ENCODE measurements at regions not wholly inside any gene's neighbourhood (a gene's known extent, or its start where the extent isn't known, plus 50 kb on each side); places are given as distances from the start of the nearest gene placed in this dataset.
"Not testable (repeated sequence)": the region's sequence is repeated elsewhere in the genome, so short reads cannot be mapped to it uniquely, and the experiment has no call there.

DNA sequence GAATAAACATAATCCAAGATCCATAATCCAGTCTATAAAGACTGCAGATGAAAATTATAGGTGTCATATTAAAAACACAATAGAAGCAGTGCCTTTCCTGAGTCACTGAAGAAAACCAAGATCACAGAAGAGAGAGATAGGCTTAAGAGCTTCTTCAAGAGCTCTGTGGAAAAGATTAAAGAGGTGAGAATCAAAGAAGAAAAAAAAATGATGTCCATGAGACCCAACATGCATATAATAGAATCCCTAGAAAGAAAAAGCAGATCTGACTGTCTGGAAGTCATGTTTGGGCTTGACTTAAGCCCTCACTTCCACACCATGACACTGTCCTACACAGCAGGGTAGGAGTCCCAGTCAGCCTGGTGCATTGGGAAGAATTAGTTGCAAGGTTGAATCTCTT is 205.6 kb upstream of the PROK2 start:
- Histone ChIP-seq H3K4me1 (ENCODE audit: insufficient read depth, low read length) (no peaks in the 10 kb centered on the region), H3K9ac (ENCODE audit: low read depth, low read length) (no peak overlapping the region), H3K9me3 (ENCODE audit: control insufficient read depth, insufficient read depth, low read length) (no peaks in the 10 kb centered on the region), H3K36me3 (ENCODE audit: insufficient read depth, low read length) (no peaks in the 10 kb centered on the region)

DNA sequence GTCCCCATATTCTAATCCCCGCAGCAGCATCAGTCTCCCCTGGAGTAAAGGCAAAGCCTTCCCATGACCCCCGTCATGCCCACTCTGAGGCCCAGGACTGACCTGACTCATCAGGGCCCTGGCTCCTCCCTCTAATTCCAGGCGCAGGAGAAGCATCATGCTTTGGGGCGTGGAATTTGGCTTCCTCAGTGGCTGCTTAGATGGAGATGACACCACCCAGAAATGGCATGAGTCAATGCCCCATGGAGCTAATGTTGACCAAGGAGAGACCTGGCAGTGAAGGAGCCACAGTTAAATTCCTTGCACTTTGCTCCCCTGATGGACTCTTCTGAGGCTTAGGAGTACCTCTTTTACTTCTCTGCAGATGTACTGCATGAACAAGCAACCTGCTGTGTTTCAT is 204.2 kb upstream of the PROK2 start:
- H3K9ac ChIP-seq (ENCODE audit: low read depth, low read length): no peak overlapping the region
- H3K36me3 ChIP-seq (ENCODE audit: insufficient read depth, low read length): no peaks in the 10 kb centered on the region
- no peaks in the 10 kb centered on the region for H3K9me3 ChIP-seq (ENCODE audit: control insufficient read depth, insufficient read depth, low read length)
- H3K4me1 ChIP-seq (ENCODE audit: insufficient read depth, low read length): no peaks in the 10 kb centered on the region

DNA sequence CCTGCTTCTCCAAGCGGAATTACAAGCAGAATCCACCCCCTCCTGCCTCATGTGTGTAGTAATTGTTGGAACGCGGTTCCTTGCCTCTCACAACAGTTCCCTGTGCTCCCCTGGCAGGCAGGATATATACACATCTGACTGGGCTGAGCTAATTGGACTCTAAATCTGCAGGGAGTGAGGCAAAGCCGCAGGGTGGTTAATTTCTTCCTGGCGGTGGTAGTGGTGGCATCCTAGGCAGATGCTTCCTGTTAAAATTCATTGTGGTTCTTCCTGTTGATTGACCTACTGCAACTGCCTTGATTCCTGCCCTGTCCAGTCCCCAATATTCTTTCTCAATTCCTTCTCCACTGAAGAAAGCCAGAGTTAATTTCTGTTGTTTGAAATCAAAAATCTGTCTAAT is 202.9 kb upstream of the PROK2 start:
- no peak overlapping the region for H3K9ac ChIP-seq (ENCODE audit: low read depth, low read length)
- H3K36me3 ChIP-seq (ENCODE audit: insufficient read depth, low read length): no peaks in the 10 kb centered on the region
- no peaks in the 10 kb centered on the region for H3K9me3 ChIP-seq (ENCODE audit: control insufficient read depth, insufficient read depth, low read length)
- H3K4me1 ChIP-seq (ENCODE audit: insufficient read depth, low read length): no peaks in the 10 kb centered on the region

DNA sequence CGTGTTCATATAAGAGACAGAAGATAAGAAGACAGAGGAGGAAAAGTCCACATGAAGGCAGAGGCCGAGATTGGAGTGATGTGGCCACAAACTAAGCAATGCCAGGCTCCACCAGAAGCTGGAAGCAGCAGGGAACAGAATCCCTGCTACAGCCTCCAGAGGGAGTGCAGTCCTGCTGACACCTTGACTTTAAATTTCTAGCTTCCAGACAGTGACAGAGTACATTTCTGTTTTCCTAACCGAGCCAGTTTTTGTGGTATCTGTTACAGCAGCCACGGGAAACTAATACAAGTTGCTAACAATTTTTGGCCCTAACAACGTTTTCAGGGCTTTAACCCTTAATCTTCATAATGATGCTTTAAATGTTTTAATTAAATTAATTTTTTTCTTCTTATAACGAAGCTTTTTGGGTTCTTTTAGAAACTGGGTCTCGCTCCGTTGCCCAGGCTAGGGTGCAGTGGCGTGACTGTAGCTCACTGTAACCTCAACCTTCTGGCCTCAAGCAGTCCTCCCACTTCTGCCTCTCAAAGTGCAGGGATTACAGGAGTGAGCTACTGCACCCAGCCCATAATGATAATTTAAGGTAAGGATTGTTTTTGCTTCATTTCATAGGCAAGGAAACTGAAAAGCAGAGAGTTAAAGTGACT is 202.3 kb upstream of the PROK2 start:
- no peaks in the 10 kb centered on the region for H3K9me3 ChIP-seq (ENCODE audit: control insufficient read depth, insufficient read depth, low read length)
- no peaks in the 10 kb centered on the region for H3K4me1 ChIP-seq (ENCODE audit: insufficient read depth, low read length)
- H3K9ac ChIP-seq (ENCODE audit: low read depth, low read length): no peak overlapping the region
- no peaks in the 10 kb centered on the region for H3K36me3 ChIP-seq (ENCODE audit: insufficient read depth, low read length)

DNA sequence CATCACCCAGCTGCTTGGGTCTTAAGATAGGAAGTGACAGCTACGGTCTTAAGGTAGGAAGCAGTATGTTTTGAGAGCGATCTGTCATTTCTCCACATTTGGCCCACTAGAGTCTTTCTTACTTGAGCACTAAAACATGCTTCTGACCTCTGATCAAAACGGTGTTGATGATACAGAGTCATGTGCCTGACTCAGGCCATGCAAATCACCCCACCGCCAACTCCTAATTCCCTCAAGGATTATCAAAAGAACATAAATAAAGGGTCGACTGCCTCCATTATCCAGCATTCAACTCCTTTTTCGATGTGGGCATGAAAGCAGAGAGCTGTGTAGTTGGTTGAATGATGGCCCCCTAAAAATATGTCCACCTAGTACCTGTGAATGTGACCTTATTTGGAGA is 201.7 kb upstream of the PROK2 start:
- Histone ChIP-seq H3K9ac (ENCODE audit: low read depth, low read length) (no peak overlapping the region), H3K9me3 (ENCODE audit: control insufficient read depth, insufficient read depth, low read length) (no peaks in the 10 kb centered on the region), H3K4me1 (ENCODE audit: insufficient read depth, low read length) (no peaks in the 10 kb centered on the region), H3K36me3 (ENCODE audit: insufficient read depth, low read length) (no peaks in the 10 kb centered on the region)

DNA sequence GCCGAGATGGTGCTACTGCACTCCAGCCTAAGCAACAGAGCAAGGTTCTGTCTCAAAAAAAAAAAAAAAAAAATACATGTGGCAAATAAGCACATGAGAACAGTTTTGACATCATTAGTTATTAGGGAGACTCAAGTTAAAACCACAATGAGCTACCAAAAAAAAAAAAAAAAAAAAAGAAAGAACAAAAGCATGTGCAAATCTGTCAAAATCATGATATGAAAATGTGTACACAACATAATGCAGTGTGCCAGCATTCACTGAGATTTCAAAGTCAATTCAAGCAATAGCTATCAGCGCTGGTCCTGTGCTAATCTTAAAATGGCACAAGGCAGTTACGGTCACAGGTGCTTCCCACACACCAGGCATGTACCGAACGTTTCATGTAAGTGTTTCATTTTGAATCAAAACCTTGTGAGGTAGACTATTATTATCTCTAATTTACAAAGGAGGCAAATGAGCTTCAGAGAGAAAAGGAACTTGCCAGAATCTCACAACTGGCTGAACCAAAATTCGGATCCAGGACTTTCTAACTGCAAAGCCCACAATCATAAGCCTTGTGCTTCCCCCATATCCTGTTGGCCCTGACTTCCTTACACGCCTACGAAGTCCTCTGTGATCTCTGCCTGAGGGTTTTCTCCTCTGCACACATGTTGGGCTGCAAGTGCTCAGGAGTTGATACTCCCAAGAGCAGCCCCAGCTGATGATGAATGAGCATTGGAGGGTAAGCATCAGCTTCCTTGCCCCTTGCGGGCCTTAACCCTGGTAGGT is 200.1 kb upstream of the PROK2 start:
- Histone ChIP-seq H3K9me3 (ENCODE audit: control insufficient read depth, insufficient read depth, low read length) (no peaks in the 10 kb centered on the region), H3K4me1 (ENCODE audit: insufficient read depth, low read length) (no peaks in the 10 kb centered on the region), H3K9ac (ENCODE audit: low read depth, low read length) (no peak overlapping the region), H3K36me3 (ENCODE audit: insufficient read depth, low read length) (no peaks in the 10 kb centered on the region)

DNA sequence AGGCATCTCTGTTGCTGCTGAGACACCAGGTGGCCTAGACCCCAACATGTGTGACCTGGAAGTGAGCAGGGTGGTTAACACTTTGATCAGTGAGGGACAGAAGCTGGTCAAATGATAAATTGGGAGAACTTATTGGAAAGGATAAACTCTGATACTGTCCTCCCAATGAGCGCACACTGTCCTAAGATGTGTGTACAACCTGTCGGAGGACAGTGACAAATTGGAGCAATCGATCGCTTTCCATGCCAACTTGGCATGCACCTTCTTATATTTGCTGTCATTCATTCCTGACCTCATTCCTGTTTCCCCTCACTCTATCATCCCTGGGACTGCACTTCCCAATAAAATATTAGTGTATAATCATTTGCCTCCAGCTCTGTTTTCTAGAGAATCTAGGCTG is 198.7 kb upstream of the PROK2 start:
- Histone ChIP-seq H3K4me1 (ENCODE audit: insufficient read depth, low read length) (0 out of 2 replicates have a peak, but pooled peaks cover 4% of the 10 kb centered on the region), H3K9ac (ENCODE audit: low read depth, low read length) (no peak overlapping the region), H3K36me3 (ENCODE audit: insufficient read depth, low read length) (no peaks in the 10 kb centered on the region), H3K9me3 (ENCODE audit: control insufficient read depth, insufficient read depth, low read length) (no peaks in the 10 kb centered on the region)

DNA sequence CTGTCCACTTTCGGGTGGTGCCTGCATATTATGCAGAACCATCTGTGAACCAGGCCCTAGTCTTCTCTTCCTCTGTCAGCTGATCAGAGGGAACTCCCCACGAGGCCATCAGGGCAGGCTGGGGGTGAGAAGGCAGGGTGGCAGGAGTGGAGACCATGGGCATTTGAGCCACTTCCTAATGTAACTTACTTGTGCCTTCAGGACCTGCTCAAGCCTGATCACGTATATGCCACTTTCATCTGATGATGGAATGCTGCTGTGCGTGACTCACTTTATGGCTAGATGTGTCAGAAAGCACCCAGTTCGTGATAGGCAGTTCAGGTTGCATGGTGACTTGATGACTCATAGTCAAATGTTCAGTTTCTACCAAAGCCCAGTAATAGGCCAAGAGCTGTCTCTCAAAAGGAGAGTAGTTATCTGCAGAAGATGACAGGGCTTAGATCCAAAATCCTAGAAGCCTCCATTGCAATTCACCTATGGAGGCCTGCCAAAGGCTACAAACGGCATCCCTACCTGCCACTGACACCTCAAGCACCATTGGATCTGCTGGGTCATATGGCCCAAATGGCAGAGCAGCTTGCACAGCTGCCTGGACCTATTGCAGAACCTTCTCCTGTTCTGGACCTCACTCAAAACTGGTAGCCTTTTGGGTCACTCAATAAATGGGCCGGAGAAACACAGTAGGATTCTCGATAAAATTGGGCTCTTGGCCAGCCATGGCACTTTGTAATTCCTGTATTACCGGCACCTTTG is 197.7 kb upstream of the PROK2 start:
- H3K36me3 ChIP-seq (ENCODE audit: insufficient read depth, low read length); H3K9me3 ChIP-seq (ENCODE audit: control insufficient read depth, insufficient read depth, low read length); H3K4me1 ChIP-seq (ENCODE audit: insufficient read depth, low read length); H3K9ac ChIP-seq (ENCODE audit: low read depth, low read length): not testable (repeated sequence)

DNA sequence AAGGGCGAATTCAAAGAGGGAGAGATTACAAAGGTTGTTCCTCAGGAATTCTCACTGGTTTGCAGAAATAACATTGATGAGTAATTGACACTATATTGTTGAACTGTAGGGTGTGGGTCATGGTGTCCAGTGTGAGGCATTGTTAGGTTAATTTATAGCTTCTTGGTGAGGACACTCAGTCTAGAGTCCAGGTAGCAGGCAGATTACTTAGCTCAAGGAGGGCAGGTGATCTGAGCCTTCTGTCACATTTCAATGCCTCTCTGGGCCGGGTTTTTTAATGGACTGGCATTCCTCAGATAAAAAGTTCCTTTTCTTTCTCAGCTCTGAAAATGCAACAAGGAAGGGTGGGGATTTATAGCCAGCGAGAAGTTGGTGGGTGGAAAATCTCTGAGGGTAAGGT is 194.2 kb upstream of the PROK2 start:
- no peak overlapping the region for H3K9ac ChIP-seq (ENCODE audit: low read depth, low read length)
- no peaks in the 10 kb centered on the region for H3K36me3 ChIP-seq (ENCODE audit: insufficient read depth, low read length)
- H3K9me3 ChIP-seq (ENCODE audit: control insufficient read depth, insufficient read depth, low read length): no peaks in the 10 kb centered on the region
- H3K4me1 ChIP-seq (ENCODE audit: insufficient read depth, low read length): peaks cover 9% of the 10 kb centered on the region; the same call in 1 of the 2 replicates

DNA sequence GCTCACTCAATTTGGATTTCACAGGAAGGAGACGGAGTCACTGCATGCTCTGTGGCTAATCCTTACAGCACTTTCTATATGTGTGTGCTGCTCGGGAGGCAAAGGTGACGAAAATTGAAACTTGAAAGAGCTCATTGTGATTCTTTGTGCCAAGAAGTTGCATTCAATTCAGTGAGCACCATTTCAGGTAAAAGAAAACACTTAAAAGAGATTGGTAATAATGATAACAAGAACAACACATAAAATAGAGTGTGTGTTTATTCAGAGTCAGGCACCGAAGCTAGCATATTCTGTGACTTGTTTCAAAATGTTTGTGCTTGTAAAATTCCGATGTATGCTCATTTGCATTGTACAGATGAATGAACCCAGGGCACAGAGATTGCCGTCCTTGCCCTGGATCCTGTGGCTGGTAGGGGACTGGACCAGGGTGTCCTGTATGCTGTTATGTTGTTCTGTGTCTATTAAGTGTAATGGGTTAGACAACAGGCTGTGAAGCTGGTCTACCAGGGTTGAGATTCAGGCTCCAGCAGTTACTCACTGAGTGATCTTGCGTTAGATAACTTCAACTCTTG is 193.3 kb upstream of the PROK2 start:
- H3K36me3 ChIP-seq (ENCODE audit: insufficient read depth, low read length): no peaks in the 10 kb centered on the region
- H3K9me3 ChIP-seq (ENCODE audit: control insufficient read depth, insufficient read depth, low read length): no peaks in the 10 kb centered on the region
- no peak overlapping the region for H3K9ac ChIP-seq (ENCODE audit: low read depth, low read length)
- peaks cover 9% of the 10 kb centered on the region; the same call in 1 of the 2 replicates for H3K4me1 ChIP-seq (ENCODE audit: insufficient read depth, low read length)

DNA sequence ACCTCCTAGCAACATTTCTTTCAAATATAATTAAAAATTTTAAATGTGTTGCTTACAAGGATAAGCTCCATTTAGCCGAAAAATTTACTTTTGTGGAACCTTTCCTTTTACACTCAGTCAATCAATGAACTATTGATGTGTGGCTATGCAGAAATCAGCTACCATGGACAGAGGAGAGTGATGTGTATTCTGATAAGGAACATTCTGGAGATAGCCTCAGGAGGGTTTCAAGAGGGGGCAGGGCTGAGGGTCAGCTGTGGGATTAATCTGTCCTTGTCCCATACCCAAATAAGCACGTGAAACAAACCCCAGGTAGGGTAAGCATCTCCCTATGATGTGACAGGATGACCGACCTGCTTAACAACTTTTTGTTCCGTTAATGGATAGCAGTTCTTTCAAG is 192.6 kb upstream of the PROK2 start:
- Histone ChIP-seq H3K9me3 (ENCODE audit: control insufficient read depth, insufficient read depth, low read length) (no peaks in the 10 kb centered on the region), H3K4me1 (ENCODE audit: insufficient read depth, low read length) (peaks cover 9% of the 10 kb centered on the region; the same call in 1 of the 2 replicates), H3K36me3 (ENCODE audit: insufficient read depth, low read length) (no peaks in the 10 kb centered on the region), H3K9ac (ENCODE audit: low read depth, low read length) (no peak overlapping the region)

DNA sequence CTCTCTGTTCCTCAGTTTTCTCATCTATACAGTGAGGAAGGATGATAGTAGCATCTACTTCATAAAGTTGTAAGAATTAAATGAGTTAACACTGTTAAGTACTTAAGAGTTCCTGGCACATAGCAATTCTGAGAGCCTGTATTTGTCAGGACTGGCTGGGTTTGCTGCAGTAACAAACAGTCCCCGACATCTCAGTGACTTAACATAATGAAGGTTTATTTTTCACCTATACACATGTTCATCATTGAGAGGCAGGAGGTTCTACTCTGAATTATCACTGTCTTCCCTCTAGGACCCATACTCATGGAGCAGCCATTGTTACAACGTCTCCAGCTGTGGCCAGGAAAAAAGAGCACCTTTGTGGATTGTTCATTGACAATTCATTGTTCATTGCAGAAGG is 190.6 kb upstream of the PROK2 start:
- H3K36me3 ChIP-seq (ENCODE audit: insufficient read depth, low read length): no peaks in the 10 kb centered on the region
- peaks cover 9% of the 10 kb centered on the region; the same call in 1 of the 2 replicates for H3K4me1 ChIP-seq (ENCODE audit: insufficient read depth, low read length)
- H3K9ac ChIP-seq (ENCODE audit: low read depth, low read length): no peak overlapping the region
- H3K9me3 ChIP-seq (ENCODE audit: control insufficient read depth, insufficient read depth, low read length): no peaks in the 10 kb centered on the region

DNA sequence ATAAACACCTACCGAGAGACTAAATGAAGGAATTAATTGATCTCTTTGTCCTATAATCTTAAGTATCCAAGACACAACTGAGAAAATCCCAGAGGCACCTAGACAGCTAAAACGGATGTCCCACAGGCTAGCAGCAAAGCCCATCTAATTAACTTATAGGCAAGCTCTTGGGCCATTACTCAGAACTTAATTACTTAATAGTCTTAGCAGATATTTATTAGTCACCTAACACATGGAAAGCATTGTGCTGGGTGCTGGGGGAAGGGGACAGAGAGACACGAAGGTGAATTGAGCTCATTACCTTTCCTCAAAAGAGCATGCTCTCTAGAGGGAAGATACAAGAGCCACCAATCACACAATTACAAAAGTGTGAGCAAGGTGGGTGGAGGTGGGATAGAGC is 189.8 kb upstream of the PROK2 start:
- Histone ChIP-seq H3K4me1 (ENCODE audit: insufficient read depth, low read length) (peaks cover 9% of the 10 kb centered on the region; the same call in 1 of the 2 replicates), H3K9me3 (ENCODE audit: control insufficient read depth, insufficient read depth, low read length) (no peaks in the 10 kb centered on the region), H3K36me3 (ENCODE audit: insufficient read depth, low read length) (no peaks in the 10 kb centered on the region), H3K9ac (ENCODE audit: low read depth, low read length) (no peak overlapping the region)

DNA sequence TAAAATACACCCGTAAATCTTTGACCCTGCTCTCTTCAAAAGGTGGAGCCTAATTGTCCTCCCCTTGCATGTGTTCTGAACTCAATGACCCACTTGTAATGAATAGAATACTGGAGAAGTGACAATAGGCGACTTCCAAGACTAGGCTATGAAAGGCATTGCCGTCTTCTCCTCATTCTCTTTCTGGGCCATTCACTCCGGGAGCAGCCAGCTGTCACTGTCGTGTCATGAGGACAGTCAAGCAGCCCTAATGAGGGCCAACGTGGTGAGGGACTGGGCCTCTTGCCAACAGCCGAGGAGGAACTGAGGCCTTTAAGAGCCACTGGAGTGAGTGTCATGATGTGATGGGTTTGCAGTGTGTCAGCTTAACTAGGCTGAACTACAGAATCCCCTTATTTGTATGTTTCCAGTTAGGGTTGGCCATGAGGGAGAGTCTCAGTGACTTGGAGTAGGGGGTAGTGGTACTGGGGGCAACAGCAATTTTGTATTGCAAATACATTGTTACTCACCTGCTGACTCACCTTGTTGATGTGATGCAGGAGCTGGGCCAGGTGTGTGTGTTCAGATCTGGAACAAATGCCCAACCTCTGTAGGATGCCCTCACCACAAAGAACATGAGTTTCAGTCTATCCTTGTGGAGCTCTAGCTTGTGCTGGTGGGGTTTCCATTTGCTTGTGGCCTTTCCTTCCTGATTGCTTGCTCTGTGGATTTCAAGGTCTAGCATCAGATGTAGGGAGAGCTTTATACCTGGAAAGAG is 188.5 kb upstream of the PROK2 start:
- Histone ChIP-seq H3K36me3 (ENCODE audit: insufficient read depth, low read length) (no peaks in the 10 kb centered on the region), H3K9me3 (ENCODE audit: control insufficient read depth, insufficient read depth, low read length) (no peaks in the 10 kb centered on the region), H3K4me1 (ENCODE audit: insufficient read depth, low read length) (peaks cover 6% of the 10 kb centered on the region; the same call in 1 of the 2 replicates), H3K9ac (ENCODE audit: low read depth, low read length) (no peak overlapping the region)
